Activated naive CD4-positive, alpha-beta T cell treated with anti-CD3 and anti-CD28 coated beads, Interleukin-2, amount 50 U/mL, for 72 hours (primary cell): ENCODE measurements at regions not wholly inside any gene's neighbourhood (a gene's known extent, or its start where the extent isn't known, plus 50 kb on each side); places are given as distances from the start of the nearest gene placed in this dataset.

ENCODE experiments used
- ATAC-seq, 2 donors: fragments of 150-1000 bp; cut with Tn5 transposase; 2 replicates each; pipeline ENCODE4 v1.10.0; 2021; ENCODE audit warnings: mild to moderate bottlenecking in 2 of 2, moderate library complexity in 2 of 2
- DNase-seq, 2 donors: peaks; one replicate each; pipeline ENCODE4 v3.0.0; 2021 to 2022; ENCODE audit warnings: low spot score in 2 of 2
- H3K27ac Mint-ChIP-seq, 2 donors: one replicate each; pipeline ENCODE4 v1.8.0; 2022; ENCODE audit warnings: mild to moderate bottlenecking in 2 of 2, mixed read lengths in 2 of 2
- H3K36me3 Mint-ChIP-seq, 2 donors: one replicate each; pipeline ENCODE4 v1.8.0; 2022; ENCODE audit warnings: mixed read lengths in 2 of 2
- H3K9me3 Mint-ChIP-seq, 2 donors: one replicate each; pipeline ENCODE4 v1.8.0; 2022; ENCODE audit warnings: mixed read lengths in 2 of 2

DNA sequence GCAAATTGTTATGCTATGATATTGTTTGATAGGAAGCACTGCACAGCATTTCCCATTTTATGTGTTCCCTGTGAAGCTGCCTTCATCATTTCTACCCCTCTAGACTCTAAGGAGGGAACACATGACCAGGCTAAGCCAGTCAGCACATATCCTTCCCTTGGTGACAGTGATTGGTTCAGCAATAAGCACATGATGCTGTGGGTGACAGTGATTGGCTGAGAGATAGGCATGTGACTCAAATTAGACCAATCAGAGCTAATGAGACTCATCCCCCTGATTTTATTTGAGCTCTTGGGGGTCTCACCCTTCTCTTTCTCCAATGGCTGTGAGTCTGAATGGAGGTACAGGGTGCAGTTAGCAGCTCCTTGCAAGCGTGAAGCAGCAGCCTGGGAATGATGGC, 195.2 kb downstream of the NUAK1 start:
- Mint-ChIP-seq H3K36me3 (no peaks in the 10 kb centered on the region), H3K9me3 (no peaks in the 10 kb centered on the region), H3K27ac (no peak overlapping the region)
- DNase-seq = no peak
- no peak for ATAC-seq

DNA sequence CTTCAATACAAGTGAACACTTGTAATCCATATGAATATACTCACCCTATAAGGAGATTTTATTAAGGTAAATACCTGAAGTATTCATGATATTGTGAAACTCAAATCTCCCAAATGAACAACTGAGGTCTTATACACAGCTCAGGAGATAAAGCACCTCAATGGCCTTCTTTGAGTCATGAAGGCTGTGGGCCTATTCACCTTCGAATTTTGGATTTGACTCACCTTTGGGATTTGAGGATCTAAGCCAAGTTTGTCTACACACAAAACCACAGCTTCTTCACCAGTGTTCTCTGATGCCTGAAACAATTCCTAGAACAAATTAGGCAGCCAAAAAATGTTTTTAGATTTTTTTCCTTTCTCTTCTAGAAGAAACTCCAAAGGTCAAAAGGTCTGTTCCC, 194.1 kb downstream of the NUAK1 start:
- Mint-ChIP-seq H3K27ac (no peak overlapping the region), H3K36me3 (no peaks in the 10 kb centered on the region), H3K9me3 (peaks cover 4 to 5% of the 10 kb centered on the region in 2 donors)
- no peak for DNase-seq
- no peak for ATAC-seq

DNA sequence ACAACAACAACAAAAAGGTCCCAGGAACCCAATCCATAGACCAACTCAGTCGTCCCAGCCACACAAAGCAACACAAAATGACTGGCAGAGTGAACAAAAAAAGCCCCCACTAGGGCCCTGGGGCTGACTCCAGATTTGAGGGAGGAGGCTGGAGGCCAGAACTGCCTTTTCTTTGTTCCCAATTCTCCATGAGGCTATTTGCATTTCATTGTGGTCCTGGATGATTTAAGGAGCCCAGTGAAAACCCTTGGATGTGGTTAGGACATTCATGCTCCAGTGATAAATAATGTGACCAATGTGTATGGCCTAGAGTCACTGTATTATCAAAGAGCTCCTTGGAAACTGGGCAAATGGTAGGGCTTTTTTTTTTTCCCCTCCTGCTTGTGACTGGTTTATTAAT, 192.9 kb downstream of the NUAK1 start:
- no peak overlapping the region for H3K27ac Mint-ChIP-seq
- H3K9me3 Mint-ChIP-seq = peaks cover 4 to 5% of the 10 kb centered on the region in 2 donors
- ATAC-seq = no peak
- DNase-seq = no peak
- no peaks in the 10 kb centered on the region for H3K36me3 Mint-ChIP-seq

DNA sequence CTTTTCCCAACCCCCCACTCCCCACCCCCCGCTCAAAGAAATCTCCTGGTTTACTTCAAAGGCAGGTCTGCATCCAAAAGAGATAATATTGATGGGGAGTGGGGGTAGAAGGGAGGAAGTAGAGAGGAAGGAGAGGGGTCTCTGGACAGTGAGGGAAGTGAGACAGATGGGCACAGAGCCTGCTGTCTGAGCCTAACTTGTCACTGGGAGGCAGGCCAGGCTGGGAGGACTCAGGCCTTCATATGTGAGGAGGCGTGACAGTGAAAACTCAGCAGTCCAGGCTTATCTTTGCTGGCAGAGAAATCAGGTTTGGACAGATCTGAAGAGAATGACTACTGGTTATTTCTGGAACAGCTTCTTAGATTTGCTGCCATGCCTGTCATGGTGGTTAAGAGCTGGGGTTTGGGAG, 192.3 kb downstream of the NUAK1 start:
- Mint-ChIP-seq H3K27ac (no peak overlapping the region), H3K36me3 (no peaks in the 10 kb centered on the region), H3K9me3 (peaks cover 4 to 5% of the 10 kb centered on the region in 2 donors)
- no peak for ATAC-seq
- DNase-seq = no peak

DNA sequence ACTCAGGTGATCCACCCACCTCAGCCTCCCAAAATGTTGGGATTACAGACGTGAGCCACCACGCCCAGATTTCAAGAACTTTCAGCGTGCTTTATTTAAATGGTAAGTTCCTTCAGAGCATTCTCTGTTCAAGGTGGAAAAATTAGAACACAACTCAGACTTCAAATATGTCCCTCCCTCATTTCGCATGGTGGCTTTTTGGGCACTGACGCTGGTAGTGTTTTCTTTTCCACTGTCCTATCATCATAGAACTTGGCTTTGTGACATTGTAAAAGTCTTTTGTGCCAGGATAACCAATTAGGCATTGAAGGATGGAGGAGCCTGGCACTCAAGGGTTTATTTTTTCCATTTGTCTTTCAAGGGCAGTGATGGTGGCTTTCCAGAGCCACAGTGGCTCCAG, 190.8 kb downstream of the NUAK1 start:
- DNase-seq (no peak), ATAC-seq (no peak)

GRCh38 chr12:105948331-105948730, 190.4 kb downstream of the NUAK1 start:
- DNase-seq (no peak), ATAC-seq (no peak)
- Mint-ChIP-seq H3K27ac (no peak overlapping the region), H3K36me3 (no peaks in the 10 kb centered on the region), H3K9me3 (peaks cover 4 to 5% of the 10 kb centered on the region in 2 donors)

More for the DNA sequence above, 190.8 kb downstream of the NUAK1 start:
- Mint-ChIP-seq H3K9me3 (peaks cover 4 to 5% of the 10 kb centered on the region in 2 donors), H3K27ac (no peak overlapping the region), H3K36me3 (no peaks in the 10 kb centered on the region)

DNA sequence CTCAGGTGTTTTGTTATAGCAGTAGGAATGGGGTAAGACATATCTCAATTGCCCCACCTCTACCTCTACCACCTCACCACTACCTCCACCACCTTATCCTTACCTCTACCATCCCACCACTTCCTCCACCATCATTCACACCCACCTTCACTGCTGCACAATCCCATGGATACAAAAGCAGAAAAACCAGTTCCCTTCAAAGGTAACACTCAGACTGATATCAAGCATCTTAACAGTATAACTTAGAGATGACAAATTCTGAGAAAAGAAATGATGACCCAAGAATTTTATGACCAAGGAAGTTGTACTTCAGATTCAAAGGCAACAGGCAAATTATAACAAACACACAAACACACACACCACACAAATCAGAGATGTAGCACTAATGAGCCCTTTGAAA, 189.4 kb downstream of the NUAK1 start:
- DNase-seq = no peak
- H3K27ac Mint-ChIP-seq = no peak overlapping the region
- H3K9me3 Mint-ChIP-seq = peaks cover 4 to 5% of the 10 kb centered on the region in 2 donors
- ATAC-seq = no peak
- H3K36me3 Mint-ChIP-seq = no peaks in the 10 kb centered on the region

GRCh38 chr12:105951732-105952131, 187.0 kb downstream of the NUAK1 start:
- Mint-ChIP-seq H3K36me3 (no peaks in the 10 kb centered on the region), H3K9me3 (peaks cover 4 to 5% of the 10 kb centered on the region in 2 donors), H3K27ac (no peak overlapping the region)
- ATAC-seq (no peak), DNase-seq (no peak)

- Mint-ChIP-seq H3K36me3 (no peaks in the 10 kb centered on the region), H3K27ac (no peak overlapping the region), H3K9me3 (no peaks in the 10 kb centered on the region)
- DNase-seq (no peak), ATAC-seq (no peak)
Measured at GRCh38 chr12:105954951-105955931, 183.5 kb downstream of the NUAK1 start.

- Mint-ChIP-seq H3K9me3 (no peaks in the 10 kb centered on the region), H3K36me3 (no peaks in the 10 kb centered on the region), H3K27ac (no peak overlapping the region)
- no peak for DNase-seq
- ATAC-seq = no peak
Measured at GRCh38 chr12:105955976-105956375, 182.8 kb downstream of the NUAK1 start.

DNA sequence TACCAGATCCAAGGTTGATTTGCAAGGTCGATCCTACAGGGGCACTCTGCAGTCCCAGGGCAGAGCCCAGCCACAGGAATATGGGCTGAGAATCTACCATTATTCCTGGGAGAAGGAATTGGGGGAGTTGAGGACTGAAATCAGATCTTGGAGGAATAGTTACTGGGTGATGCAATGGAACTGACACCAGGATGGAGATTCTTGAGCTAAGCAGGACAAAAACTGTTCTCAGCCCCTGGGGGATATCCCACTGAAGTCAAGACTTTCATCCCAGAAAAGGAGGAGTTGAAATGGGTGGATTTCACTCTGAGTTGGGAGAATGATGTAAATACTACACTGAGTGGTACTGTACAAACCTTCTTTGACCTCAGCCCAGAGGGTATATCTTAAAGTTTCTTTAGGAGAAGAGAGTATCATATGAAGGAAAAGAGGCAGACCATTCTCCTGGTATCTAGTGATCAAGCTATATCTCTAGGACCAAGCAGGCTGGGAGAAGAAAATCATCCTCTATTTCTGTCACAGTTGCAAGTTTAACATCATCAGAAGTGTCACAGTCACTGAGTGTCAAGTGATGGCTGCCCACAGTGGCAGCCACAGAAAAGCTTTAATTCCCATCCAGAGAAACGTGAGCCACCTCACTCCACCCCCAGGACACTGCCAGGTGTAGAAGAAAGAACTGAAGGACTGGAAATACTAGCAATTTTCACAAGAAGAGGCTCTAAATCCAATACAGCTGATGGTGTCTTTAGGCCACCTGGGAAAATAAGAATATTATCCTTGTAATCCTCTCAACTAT, 181.9 kb downstream of the NUAK1 start:
- Mint-ChIP-seq H3K27ac (no peak overlapping the region), H3K9me3 (peaks cover 0 to 3% of the 10 kb centered on the region in 2 donors), H3K36me3 (no peaks in the 10 kb centered on the region)
- DNase-seq (no peak), ATAC-seq (no peak)

DNA sequence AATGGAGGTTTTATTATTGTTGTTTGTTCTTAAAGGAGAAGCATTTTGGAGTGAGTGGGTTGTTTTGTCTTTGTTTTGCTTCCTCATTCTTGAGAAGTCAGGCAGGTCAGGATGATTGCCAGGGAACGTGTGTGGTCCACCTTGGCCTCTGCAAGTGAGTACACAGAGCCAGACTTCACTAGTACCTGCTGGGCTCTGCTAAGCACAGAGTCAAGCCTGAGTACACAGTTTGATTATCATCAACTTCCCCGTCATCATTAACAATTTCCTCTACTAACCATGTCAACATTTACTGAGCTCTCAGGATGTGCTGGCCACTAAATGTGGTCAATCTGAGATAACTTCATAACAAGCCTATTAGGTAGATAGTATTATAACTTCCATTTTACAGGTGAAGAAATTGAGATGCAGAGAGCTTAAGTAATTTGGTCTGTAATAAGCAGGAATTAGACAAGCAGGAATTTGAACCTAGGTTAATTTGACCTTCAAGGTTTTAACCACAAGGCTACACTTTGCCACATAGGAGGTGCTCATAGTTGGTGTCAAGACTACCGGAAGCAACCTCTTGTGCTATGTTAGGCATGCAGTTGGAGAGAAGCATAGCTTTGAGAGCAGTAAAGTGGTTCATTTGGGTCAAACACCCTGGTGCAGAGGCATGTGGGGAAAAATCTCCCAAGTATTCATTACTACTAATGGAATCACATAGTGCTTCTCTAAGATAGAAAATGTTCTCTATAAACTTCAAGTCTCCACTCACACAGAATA, 178.3 kb downstream of the NUAK1 start:
- H3K27ac Mint-ChIP-seq = no peak overlapping the region
- peaks cover 0 to 3% of the 10 kb centered on the region in 2 donors for H3K9me3 Mint-ChIP-seq
- no peak for DNase-seq
- H3K36me3 Mint-ChIP-seq = no peaks in the 10 kb centered on the region
- no peak for ATAC-seq

DNA sequence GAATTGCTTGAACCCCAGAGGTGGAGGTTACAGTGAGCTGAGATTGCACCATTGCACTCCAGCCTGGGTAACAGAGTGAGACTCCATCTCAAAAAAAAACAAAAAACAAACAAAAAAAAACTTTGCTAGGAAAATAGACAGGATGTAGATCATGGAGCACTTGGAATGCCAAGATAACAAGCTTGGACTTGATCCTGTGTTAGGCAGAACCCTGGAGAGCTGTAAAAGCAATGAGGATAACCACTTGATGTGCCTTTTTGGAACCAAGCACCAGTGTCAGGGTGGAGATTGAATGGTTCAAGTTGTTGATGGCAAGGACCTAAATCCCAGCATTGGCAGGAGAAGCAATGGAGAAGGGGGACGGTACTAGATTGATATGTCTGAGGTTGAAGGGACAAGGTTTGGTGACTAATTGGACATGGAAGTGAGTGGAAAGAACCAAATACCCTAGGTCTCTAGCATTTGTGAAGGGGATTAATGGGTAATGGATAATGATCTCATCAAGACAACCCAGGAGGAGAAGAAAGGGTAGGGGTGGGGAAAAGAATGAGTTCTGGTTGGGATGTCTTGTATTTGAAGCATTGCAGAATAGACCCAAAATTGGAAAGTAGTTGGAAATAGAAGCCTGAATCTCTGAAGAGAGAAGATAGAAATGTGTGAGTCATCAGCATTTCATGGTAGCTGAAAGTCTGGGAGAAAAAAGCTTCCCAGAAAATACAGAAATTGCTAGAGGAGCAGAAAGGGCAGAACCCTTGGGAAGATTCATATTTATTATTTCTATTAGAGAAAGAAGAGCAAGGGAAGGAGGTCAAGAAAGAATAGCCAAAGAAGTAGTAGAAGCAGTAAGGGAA, 176.7 kb downstream of the NUAK1 start:
- peaks cover 0 to 3% of the 10 kb centered on the region in 2 donors for H3K9me3 Mint-ChIP-seq
- ATAC-seq (no peak), DNase-seq (no peak)
- H3K36me3 Mint-ChIP-seq = no peaks in the 10 kb centered on the region
- no peak overlapping the region for H3K27ac Mint-ChIP-seq

DNA sequence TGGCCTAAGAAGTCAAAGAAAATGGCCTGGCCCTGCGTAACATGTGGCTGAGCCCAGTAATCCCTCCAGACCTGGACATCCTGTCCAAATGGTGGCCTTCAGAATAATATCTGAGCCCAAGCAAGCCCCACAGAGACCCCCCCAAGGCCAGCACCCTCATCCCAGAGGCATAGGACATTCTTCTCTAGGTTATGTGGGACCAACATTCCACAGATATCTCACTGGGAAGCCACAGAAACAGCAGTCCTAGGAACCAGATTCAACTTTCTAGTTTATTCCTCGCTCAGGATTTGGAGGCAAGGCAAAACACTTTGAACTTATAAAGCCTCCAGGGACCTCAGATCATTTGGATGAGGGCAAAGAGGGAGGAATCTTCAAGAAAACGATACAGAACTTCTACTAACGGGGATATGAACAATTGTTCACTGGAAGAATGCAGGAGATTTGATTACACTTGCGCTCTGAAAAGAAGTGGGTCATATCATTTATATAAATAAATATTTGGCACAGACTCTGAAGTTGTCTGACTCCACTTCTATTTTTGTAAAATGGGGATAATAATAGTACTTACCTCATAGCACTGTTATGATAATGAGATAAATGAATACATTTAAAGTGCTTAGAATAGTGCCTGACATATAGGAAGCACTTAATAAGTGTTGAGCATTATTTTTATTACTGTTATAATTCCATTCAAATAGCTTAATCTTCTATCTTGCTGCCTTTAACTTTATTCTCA, 171.5 kb downstream of the NUAK1 start:
- H3K9me3 Mint-ChIP-seq = no peaks in the 10 kb centered on the region
- H3K36me3 Mint-ChIP-seq = no peaks in the 10 kb centered on the region
- DNase-seq (no peak), ATAC-seq (no peak)
- no peak overlapping the region for H3K27ac Mint-ChIP-seq

DNA sequence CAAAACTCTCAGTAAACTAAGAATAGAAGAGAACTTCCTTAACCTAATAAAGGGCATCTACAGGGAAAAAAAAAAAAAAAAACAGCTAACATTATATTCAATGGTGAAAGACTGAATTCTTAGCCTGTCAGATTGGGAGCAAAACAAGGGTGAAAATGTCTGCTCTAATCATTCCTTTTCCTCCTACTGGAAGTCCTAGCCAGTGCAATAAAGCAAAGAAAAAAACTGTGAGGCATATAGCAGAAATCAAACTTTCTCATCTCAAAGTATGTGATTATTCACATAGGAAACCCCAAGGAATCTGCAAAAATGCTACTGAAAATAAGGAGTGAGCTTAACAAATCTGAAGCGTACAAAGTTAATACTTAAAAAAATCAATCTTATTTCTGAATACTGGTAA, 170.7 kb downstream of the NUAK1 start:
- no peak for ATAC-seq
- Mint-ChIP-seq H3K36me3 (no peaks in the 10 kb centered on the region), H3K27ac (no peak overlapping the region), H3K9me3 (no peaks in the 10 kb centered on the region)
- DNase-seq = no peak
